RWPE2 (cell line): ENCODE measurements at regions not wholly inside any gene's neighbourhood (a gene's known extent, or its start where the extent isn't known, plus 50 kb on each side); places are given as distances from the start of the nearest gene placed in this dataset.

Experiments used
- ATAC-seq: fragments of 200-7000 bp; cut with Tn5 transposase; 3 replicates; pipeline ENCODE4 v1.9.1; 2021; ENCODE audit warnings: low read depth
- DNase-seq: peaks from one replicate; pipeline ENCODE4 v3.0.0-alpha.2; 2020; ENCODE audit warnings: low spot score
- H3K27ac ChIP-seq: fragments of 450-650 bp; 2 replicates; pipeline ENCODE4 v1.5.1; 2017; ENCODE audit warnings: mild to moderate bottlenecking; ENCODE audit not compliant: poor library complexity, severe bottlenecking
- H3K27me3 ChIP-seq: fragments of 250-450 bp; sonication (Bioruptor Pico); 2 replicates; pipeline ENCODE4 v1.5.1; 2021; ENCODE audit warnings: mild to moderate bottlenecking, moderate library complexity; ENCODE audit not compliant: insufficient read depth, poor library complexity, severe bottlenecking
- H3K36me3 ChIP-seq: fragments of 250-450 bp; sonication (Bioruptor Pico); 2 replicates; pipeline ENCODE4 v1.5.1; 2020; ENCODE audit warnings: low read depth, mild to moderate bottlenecking, moderate library complexity
- H3K4me1 ChIP-seq: fragments of 250-450 bp; sonication (Bioruptor Pico); 2 replicates; pipeline ENCODE4 v1.5.1; 2021; ENCODE audit warnings: mild to moderate bottlenecking, moderate library complexity; ENCODE audit not compliant: insufficient read depth, poor library complexity, severe bottlenecking
- H3K4me3 ChIP-seq: fragments of 250-450 bp; sonication (Bioruptor Pico); 2 replicates; pipeline ENCODE4 v1.5.1; 2021; ENCODE audit warnings: mild to moderate bottlenecking, moderate library complexity; ENCODE audit not compliant: severe bottlenecking
- H3K9me3 ChIP-seq: fragments of 250-450 bp; sonication (Bioruptor Pico); 2 replicates; pipeline ENCODE4 v1.5.1; 2021; ENCODE audit warnings: mild to moderate bottlenecking, moderate library complexity; ENCODE audit not compliant: severe bottlenecking
- CTCF ChIP-seq: fragments of 450-650 bp; IDR thresholded peaks from one replicate; pipeline ENCODE4 v1.5.1; 2017; ENCODE audit warnings: mild to moderate bottlenecking, moderate library complexity; ENCODE audit not compliant: poor library complexity, severe bottlenecking

DNA sequence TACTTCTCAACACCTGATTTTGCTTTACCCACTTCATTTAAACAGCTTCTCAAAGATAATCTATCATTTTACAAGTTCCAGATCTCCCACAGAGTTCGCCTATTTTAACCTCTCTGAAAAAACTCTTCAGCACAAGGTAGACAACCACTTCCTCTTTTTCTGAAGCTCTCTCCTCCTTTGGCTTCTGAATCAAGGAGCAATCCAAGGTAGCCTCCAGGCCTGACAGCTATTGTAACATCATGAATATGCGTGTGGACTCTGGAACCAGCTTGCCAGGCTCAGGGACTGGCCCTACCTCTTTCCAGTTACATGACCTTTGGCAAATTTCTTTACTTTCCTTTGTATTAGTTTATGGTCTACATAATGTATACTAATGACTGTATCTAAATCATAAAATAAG, 405.9 kb upstream of the ZNF385D start:
- no peak for TF ChIP-seq CTCF
- Histone ChIP-seq H3K4me1 (peaks cover 23% of the 10 kb centered on the region), H3K36me3 (no peaks in the 10 kb centered on the region), H3K27ac (no peak overlapping the region), H3K27me3 (no peaks in the 10 kb centered on the region), H3K9me3 (no peaks in the 10 kb centered on the region), H3K4me3 (no peak overlapping the region)
- ATAC-seq = no peak
- DNase-seq = no peak

GRCh38 chr3:22157848-22158247, 406.8 kb upstream of the ZNF385D start:
- H3K27ac ChIP-seq = no peak overlapping the region
- ATAC-seq (no peak), DNase-seq (no peak)
- H3K4me1 ChIP-seq = peaks cover 23% of the 10 kb centered on the region
- no peaks in the 10 kb centered on the region for H3K9me3 ChIP-seq
- no peaks in the 10 kb centered on the region for H3K27me3 ChIP-seq
- H3K4me3 ChIP-seq = no peak overlapping the region
- H3K36me3 ChIP-seq = no peaks in the 10 kb centered on the region
- no peak for TF ChIP-seq CTCF

DNA sequence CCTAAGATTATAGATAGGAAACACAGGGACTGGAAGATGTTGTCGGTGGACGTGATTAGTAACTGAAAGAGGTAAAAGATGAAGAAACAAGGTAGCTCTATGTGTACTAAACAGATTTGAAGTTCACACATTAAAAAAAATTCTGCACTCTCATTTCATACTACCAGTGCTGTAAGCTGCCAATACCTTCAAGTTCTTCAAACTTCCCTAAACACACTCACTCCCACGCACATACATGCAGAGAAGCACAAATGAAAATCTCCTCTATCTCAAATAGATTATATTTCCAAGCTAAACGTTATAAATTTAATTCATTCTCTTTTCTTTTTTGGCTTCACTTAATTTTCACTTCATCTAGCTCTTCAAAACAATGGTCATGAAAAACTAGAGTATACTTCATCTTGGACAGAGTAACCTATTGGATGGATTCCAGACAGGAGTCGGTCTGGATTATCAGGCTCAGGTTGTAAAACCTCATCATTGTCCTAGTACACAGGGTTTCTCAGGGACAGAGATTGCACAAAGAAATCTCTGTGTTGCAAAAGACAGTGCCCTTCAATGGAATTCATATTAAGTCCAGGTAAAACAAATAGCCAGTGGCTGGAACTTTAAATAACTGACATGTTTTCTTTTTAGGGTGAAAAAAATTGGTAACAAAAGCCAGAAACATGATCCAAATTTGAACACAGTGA, 408.1 kb upstream of the ZNF385D start:
- no peak for TF ChIP-seq CTCF
- Histone ChIP-seq H3K4me3 (no peak overlapping the region), H3K27me3 (no peaks in the 10 kb centered on the region), H3K4me1 (peaks cover 23% of the 10 kb centered on the region), H3K27ac (no peak overlapping the region), H3K9me3 (no peaks in the 10 kb centered on the region), H3K36me3 (no peaks in the 10 kb centered on the region)
- DNase-seq (no peak), ATAC-seq (peak; percentile 84)

- Histone ChIP-seq H3K27ac (no peak overlapping the region), H3K27me3 (no peaks in the 10 kb centered on the region), H3K36me3 (no peaks in the 10 kb centered on the region), H3K4me1 (peaks cover 23% of the 10 kb centered on the region), H3K4me3 (no peak overlapping the region), H3K9me3 (no peaks in the 10 kb centered on the region)
- DNase-seq = no peak
- no peak for TF ChIP-seq CTCF
- ATAC-seq = peak; percentile 72
Observed at GRCh38 chr3:22161315-22161714, 410.3 kb upstream of the ZNF385D start.

GRCh38 chr3:22170370-22170769, 419.4 kb upstream of the ZNF385D start:
- ATAC-seq (no peak), DNase-seq (no peak)
- Histone ChIP-seq H3K9me3 (no peaks in the 10 kb centered on the region), H3K4me1 (no peaks in the 10 kb centered on the region), H3K27me3 (no peaks in the 10 kb centered on the region), H3K36me3 (no peaks in the 10 kb centered on the region), H3K4me3 (no peak overlapping the region), H3K27ac (no peak overlapping the region)
- TF ChIP-seq CTCF = no peak
